Mesendoderm (in vitro differentiated cells): ENCODE measurements at regions not wholly inside any gene's neighbourhood (a gene's known extent, or its start where the extent isn't known, plus 50 kb on each side); places are given as distances from the start of the nearest gene placed in this dataset.

Experiments
- DNase-seq: peaks from one replicate; pipeline ENCODE4 v3.0.0; 2013
- H2AK5ac ChIP-seq: 2 replicates; pipeline ENCODE4 v1.6.1; 2013; ENCODE audit warnings: low read length, inconsistent platforms
- H2BK120ac ChIP-seq: 2 replicates; pipeline ENCODE4 v1.6.1; 2013; ENCODE audit warnings: low read depth, mild to moderate bottlenecking, low read length, moderate library complexity, mixed read lengths
- H2BK15ac ChIP-seq: replicated peaks from 2 replicates; pipeline ENCODE4 v1.6.1; 2013; ENCODE audit warnings: low read depth, mild to moderate bottlenecking, moderate library complexity
- H2BK5ac ChIP-seq: 2 replicates; pipeline ENCODE4 v1.6.1; 2013; ENCODE audit warnings: low read length, inconsistent platforms
- H3K18ac ChIP-seq: 2 replicates; pipeline ENCODE4 v1.6.1; 2013; ENCODE audit warnings: mild to moderate bottlenecking, low read length, mixed read lengths
- H3K23ac ChIP-seq: one replicate; pipeline ENCODE4 v1.6.1; 2013; ENCODE audit warnings: low read length
- H3K27ac ChIP-seq: 2 replicates; pipeline ENCODE4 v1.5.1; 2013; ENCODE audit warnings: low read depth, mild to moderate bottlenecking, inconsistent platforms, low read length, moderate library complexity
- H3K27me3 ChIP-seq: 2 replicates; pipeline ENCODE4 v1.6.1; 2013; ENCODE audit warnings: low read length, control low read depth, mild to moderate bottlenecking, inconsistent platforms; ENCODE audit not compliant: insufficient read depth, poor library complexity
- H3K36me3 ChIP-seq: 2 replicates; pipeline ENCODE4 v1.6.1; 2013; ENCODE audit warnings: low read length, inconsistent platforms; ENCODE audit not compliant: control insufficient read depth, insufficient read depth
- H3K4ac ChIP-seq: one replicate; pipeline ENCODE4 v1.6.1; 2013; ENCODE audit warnings: low read depth, mild to moderate bottlenecking, low read length, moderate library complexity
- H3K4me1 ChIP-seq: 2 replicates; pipeline ENCODE4 v1.6.1; 2013; ENCODE audit warnings: low read depth, low read length, inconsistent platforms; ENCODE audit not compliant: control insufficient read depth
- H3K4me2 ChIP-seq: 2 replicates; pipeline ENCODE4 v1.6.1; 2013; ENCODE audit warnings: low read length
- H3K4me3 ChIP-seq: 2 replicates; pipeline ENCODE4 v1.5.1; 2013; ENCODE audit warnings: mild to moderate bottlenecking, low read length
- H3K56ac ChIP-seq: one replicate; pipeline ENCODE4 v1.6.1; 2013; ENCODE audit warnings: low read length
- H3K79me1 ChIP-seq: 2 replicates; pipeline ENCODE4 v1.6.1; 2013; ENCODE audit warnings: low read length, inconsistent platforms
- H3K79me2 ChIP-seq: 2 replicates; pipeline ENCODE4 v1.6.1; 2013; ENCODE audit warnings: mild to moderate bottlenecking, low read length; ENCODE audit not compliant: control insufficient read depth, insufficient read depth
- H3K9ac ChIP-seq: 2 replicates; pipeline ENCODE4 v1.6.1; 2013; ENCODE audit warnings: low read length, inconsistent platforms
- H4K5ac ChIP-seq: one replicate; pipeline ENCODE4 v1.6.1; 2013; ENCODE audit warnings: low read length
- H4K8ac ChIP-seq: one replicate; pipeline ENCODE4 v1.6.1; 2013; ENCODE audit warnings: low read depth, mild to moderate bottlenecking, control low read depth, low read length, moderate library complexity
- WGBS: extraction: QIAGEN DNeasy Blood & Tissue Kit; methylation state at CpG from one replicate; pipeline ENCODE4 v1.1.7; 2013; ENCODE audit warnings: low lambda C conversion rate, missing lambda C conversion rate; ENCODE audit not compliant: insufficient coverage; ENCODE audit errors: extremely low coverage; 5-methylcytosine and 5-hydroxymethylcytosine counted together

GRCh38 chr18:39319141-39319540 is 1753.5 kb upstream of the CELF4 start:
- H3K27ac ChIP-seq = no peak overlapping the region
- no peak overlapping the region for H3K9ac ChIP-seq
- H2BK5ac ChIP-seq = no peak overlapping the region
- no peak overlapping the region for H3K18ac ChIP-seq
- no peak overlapping the region for H3K4me3 ChIP-seq
- no peak overlapping the region for H3K56ac ChIP-seq
- no peaks in the 10 kb centered on the region for H3K79me2 ChIP-seq
- H3K4ac ChIP-seq = no peak overlapping the region
- H3K23ac ChIP-seq = no peak overlapping the region
- peaks cover 2% of the 10 kb centered on the region for H3K4me1 ChIP-seq
- no peak overlapping the region for H2AK5ac ChIP-seq
- no peak overlapping the region for H4K5ac ChIP-seq
- no peak overlapping the region for H4K8ac ChIP-seq
- no peaks in the 10 kb centered on the region for H3K79me1 ChIP-seq
- no peak overlapping the region for H3K4me2 ChIP-seq
- no peak overlapping the region for H2BK120ac ChIP-seq
- no peak for DNase-seq
- no peak overlapping the region for H2BK15ac ChIP-seq
- no peaks in the 10 kb centered on the region for H3K27me3 ChIP-seq
- H3K36me3 ChIP-seq = no peaks in the 10 kb centered on the region

DNA sequence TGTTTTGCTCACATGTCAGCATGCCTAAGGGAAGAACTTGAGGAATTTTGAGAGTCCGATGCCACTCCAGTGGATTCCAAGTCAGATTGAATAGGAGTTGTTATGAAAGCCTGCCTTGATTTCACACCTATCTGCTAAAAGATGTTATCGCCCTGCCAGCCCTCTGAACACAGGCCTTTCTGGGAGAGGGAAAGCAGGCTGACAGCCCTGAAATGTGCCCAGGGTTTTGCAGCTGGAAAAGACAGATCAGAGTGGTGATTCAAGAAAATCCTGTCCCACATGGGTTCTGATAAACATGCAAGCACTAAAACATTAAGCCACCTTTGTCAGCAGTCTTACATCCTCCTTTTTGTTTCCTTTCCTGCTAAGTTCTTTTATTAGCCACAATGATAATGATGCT is 1752.9 kb upstream of the CELF4 start:
- Histone ChIP-seq H4K5ac (no peak overlapping the region), H3K36me3 (no peaks in the 10 kb centered on the region), H3K4me1 (peaks cover 2% of the 10 kb centered on the region), H3K79me1 (no peaks in the 10 kb centered on the region), H4K8ac (no peak overlapping the region), H3K4ac (no peak overlapping the region), H3K56ac (no peak overlapping the region), H3K4me2 (no peak overlapping the region), H3K27ac (no peak overlapping the region), H2BK5ac (no peak overlapping the region), H3K4me3 (no peak overlapping the region), H3K9ac (no peak overlapping the region), H3K27me3 (no peaks in the 10 kb centered on the region), H3K23ac (no peak overlapping the region), H2BK15ac (no peak overlapping the region), H2AK5ac (no peak overlapping the region), H3K18ac (no peak overlapping the region), H2BK120ac (no peak overlapping the region), H3K79me2 (no peaks in the 10 kb centered on the region)
- peak; percentile 92 for DNase-seq
- no CpG with 5 or more reads among the region's 2 CpGs for WGBS

DNA sequence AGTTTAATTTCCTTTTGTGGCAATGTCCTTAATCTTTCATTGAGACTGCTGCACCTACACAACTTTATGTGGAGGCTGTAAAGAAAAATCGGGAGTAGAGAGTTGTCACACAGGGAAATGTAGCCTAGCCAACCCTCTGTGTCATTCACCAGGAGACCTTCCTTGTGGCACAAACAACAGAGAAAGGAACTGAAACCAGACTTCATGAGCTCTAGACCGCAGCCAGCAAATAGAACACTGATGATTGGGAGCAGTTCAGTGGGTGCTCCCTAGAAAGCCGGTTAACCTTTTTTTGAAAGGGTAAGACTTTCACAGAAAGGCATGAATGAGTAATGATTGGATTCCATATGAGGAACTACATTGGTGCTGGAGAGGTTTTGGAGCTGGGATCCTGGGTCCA is 1752.4 kb upstream of the CELF4 start:
- Histone ChIP-seq H3K4ac (no peak overlapping the region), H3K79me1 (no peaks in the 10 kb centered on the region), H2BK15ac (no peak overlapping the region), H3K36me3 (no peaks in the 10 kb centered on the region), H3K23ac (no peak overlapping the region), H2AK5ac (no peak overlapping the region), H4K5ac (no peak overlapping the region), H2BK120ac (no peak overlapping the region), H2BK5ac (no peak overlapping the region), H3K18ac (peak overlapping the region; percentile 83), H3K4me1 (peaks cover 2% of the 10 kb centered on the region), H3K4me2 (no peak overlapping the region), H4K8ac (no peak overlapping the region), H3K4me3 (no peak overlapping the region), H3K79me2 (no peaks in the 10 kb centered on the region), H3K27ac (no peak overlapping the region), H3K27me3 (no peaks in the 10 kb centered on the region), H3K9ac (no peak overlapping the region), H3K56ac (no peak overlapping the region)
- DNase-seq = no peak
- WGBS = no CpG with 5 or more reads among the region's 3 CpGs

DNA sequence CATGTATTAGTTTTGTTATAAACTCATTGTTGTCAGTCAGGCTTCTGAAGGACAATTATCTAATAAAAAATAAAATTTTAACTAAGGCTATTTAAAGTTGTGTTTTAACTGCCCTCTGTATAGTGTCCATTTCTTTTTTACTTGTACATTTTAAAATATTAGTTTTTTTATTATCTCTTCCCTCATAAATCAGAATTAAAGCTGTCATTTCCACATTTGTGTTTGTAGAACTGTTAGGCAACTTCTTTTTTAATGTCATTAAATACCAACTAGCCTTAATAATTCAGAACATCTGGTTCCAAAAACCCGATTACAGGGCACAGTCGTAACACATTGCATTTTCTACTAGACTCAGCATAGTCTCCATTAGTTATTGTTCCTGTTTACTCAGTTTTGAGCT is 1749.0 kb upstream of the CELF4 start:
- Histone ChIP-seq H3K23ac (no peak overlapping the region), H3K9ac (no peak overlapping the region), H2BK120ac (no peak overlapping the region), H3K36me3 (no peaks in the 10 kb centered on the region), H3K4me1 (peaks cover 2% of the 10 kb centered on the region), H3K79me2 (no peaks in the 10 kb centered on the region), H4K5ac (no peak overlapping the region), H3K27ac (no peak overlapping the region), H3K4ac (no peak overlapping the region), H3K79me1 (no peaks in the 10 kb centered on the region), H3K4me3 (no peak overlapping the region), H2AK5ac (no peak overlapping the region), H2BK15ac (no peak overlapping the region), H3K56ac (no peak overlapping the region), H4K8ac (no peak overlapping the region), H2BK5ac (no peak overlapping the region), H3K4me2 (no peak overlapping the region), H3K18ac (no peak overlapping the region), H3K27me3 (no peaks in the 10 kb centered on the region)
- WGBS = no CpG with 5 or more reads among the region's 2 CpGs
- no peak for DNase-seq

DNA sequence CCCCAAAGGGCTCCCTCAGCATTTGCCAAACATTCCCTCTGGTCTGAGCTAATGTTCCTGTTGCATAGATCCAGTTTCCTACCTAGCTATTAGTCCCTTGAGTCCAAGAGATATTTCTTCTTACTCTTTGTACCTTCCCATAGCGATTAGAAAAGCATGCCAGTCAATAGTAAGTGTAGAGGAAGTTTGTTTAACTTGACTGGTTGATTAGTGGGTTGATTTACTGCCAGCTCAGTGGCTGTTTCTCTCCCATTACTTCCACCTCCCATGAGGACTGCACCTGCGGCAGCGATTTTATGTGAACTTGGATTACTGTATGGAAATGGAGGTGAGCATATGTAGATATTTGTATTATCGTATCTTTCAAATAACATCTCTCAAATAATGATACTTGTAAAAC is 1748.4 kb upstream of the CELF4 start:
- Histone ChIP-seq H3K23ac (no peak overlapping the region), H2BK5ac (no peak overlapping the region), H3K18ac (no peak overlapping the region), H3K4me3 (no peak overlapping the region), H3K36me3 (no peaks in the 10 kb centered on the region), H3K79me1 (no peaks in the 10 kb centered on the region), H2BK15ac (no peak overlapping the region), H4K8ac (no peak overlapping the region), H3K4ac (no peak overlapping the region), H3K27ac (no peak overlapping the region), H3K79me2 (no peaks in the 10 kb centered on the region), H4K5ac (no peak overlapping the region), H3K4me1 (peaks cover 2% of the 10 kb centered on the region), H2AK5ac (no peak overlapping the region), H3K9ac (no peak overlapping the region), H2BK120ac (no peak overlapping the region), H3K27me3 (no peaks in the 10 kb centered on the region), H3K56ac (no peak overlapping the region), H3K4me2 (no peak overlapping the region)
- DNase-seq = no peak
- WGBS = no CpG with 5 or more reads among the region's 4 CpGs

GRCh38 chr18:39311111-39311712 is 1745.6 kb upstream of the CELF4 start:
- no CpG with 5 or more reads among the region's 7 CpGs for WGBS
- H3K27ac ChIP-seq = no peak overlapping the region
- H4K5ac ChIP-seq = no peak overlapping the region
- H2BK5ac ChIP-seq = no peak overlapping the region
- H2AK5ac ChIP-seq = no peak overlapping the region
- no peaks in the 10 kb centered on the region for H3K36me3 ChIP-seq
- no peak overlapping the region for H3K4ac ChIP-seq
- no peak for DNase-seq
- no peaks in the 10 kb centered on the region for H3K27me3 ChIP-seq
- no peak overlapping the region for H3K9ac ChIP-seq
- no peak overlapping the region for H4K8ac ChIP-seq
- no peak overlapping the region for H2BK15ac ChIP-seq
- H3K23ac ChIP-seq = no peak overlapping the region
- H3K4me1 ChIP-seq = no peaks in the 10 kb centered on the region
- no peak overlapping the region for H3K4me2 ChIP-seq
- H3K79me2 ChIP-seq = no peaks in the 10 kb centered on the region
- no peak overlapping the region for H3K4me3 ChIP-seq
- H3K79me1 ChIP-seq = no peaks in the 10 kb centered on the region
- H2BK120ac ChIP-seq = no peak overlapping the region
- H3K18ac ChIP-seq = no peak overlapping the region
- H3K56ac ChIP-seq = no peak overlapping the region
